ENCODE measurements at regions not wholly inside any gene's neighbourhood (a gene's known extent, or its start where the extent isn't known, plus 50 kb on each side); places are given as distances from the start of the nearest gene placed in this dataset.

GRCh38 chrX:865422-865821, 234.8 kb downstream of the SHOX start:
- H2BK120ac ChIP-seq (ENCODE audit: low read depth, low read length), result no peak overlapping the region
- no peaks in the 10 kb centered on the region for H3K27me3 ChIP-seq (ENCODE audit: control insufficient read depth, insufficient read depth, low read length)
- H3K14ac ChIP-seq (replicated peaks; ENCODE audit: low read depth, low read length), result no peak overlapping the region
- H3K9me1 ChIP-seq (ENCODE audit: insufficient read depth, low read length), result no peaks in the 10 kb centered on the region
- no peak overlapping the region for H3K23ac ChIP-seq (ENCODE audit: low read depth, low read length)
- no peak overlapping the region for H4K8ac ChIP-seq (ENCODE audit: low read depth in 2 of 2, low read length in 2 of 2)
- no peak overlapping the region for H2BK20ac ChIP-seq (ENCODE audit: low read depth, low read length)
- 95% methylated on average over 3 of the region's 3 CpGs; no CpG with 5 or more reads in 1 of the 2 experiments for WGBS, 2 experiments (ENCODE audit: extremely low coverage in 2 of 2, insufficient read length in 1 of 2)
- no peak overlapping the region for H2AK5ac ChIP-seq (ENCODE audit: low read depth, low read length)
- no peak overlapping the region for H3K4me2 ChIP-seq (ENCODE audit: low read depth, low read length)
- TF ChIP-seq USF2 (IDR thresholded peaks at IDR 0.05; ENCODE audit: low read depth, low read length), result no peak
- H3K56ac ChIP-seq (ENCODE audit: extremely low read depth, insufficient read depth, low read length), result no peak overlapping the region
- no peak overlapping the region for H3K18ac ChIP-seq (ENCODE audit: low read depth, low read length)
- ATAC-seq (ENCODE audit: low read depth), result no peak
- H3K4ac ChIP-seq (ENCODE audit: low read depth, low read length), result no peak overlapping the region
- no peak overlapping the region for H3K4me3 ChIP-seq (ENCODE audit: insufficient read depth, low read depth, low read length)
- H3K9me3 ChIP-seq (ENCODE audit: control insufficient read depth, insufficient read depth, low read length), result peaks cover 17% of the 10 kb centered on the region; the same call in 1 of the 2 replicates
- dilution Hi-C loops (cut with HindIII; ENCODE audit: low sequenced_read_pairs, unreplicated experiment), result no loop called here
- DNase-seq, result no peak
- H4K91ac ChIP-seq (ENCODE audit: insufficient read depth, low read depth, low read length), result no peak overlapping the region
- H4K5ac ChIP-seq (ENCODE audit: low read depth, low read length), result no peak overlapping the region
- no peaks in the 10 kb centered on the region for H3K4me1 ChIP-seq (ENCODE audit: control insufficient read depth, insufficient read depth, low read length)
- ChIA-PET CTCF (no interaction called here), POLR2A (ENCODE audit: unreplicated experiment) (no interaction called here)
- H2AFZ ChIP-seq (replicated peaks; ENCODE audit: low read length, poor library complexity), result no peak overlapping the region
- no peak overlapping the region for H2AK9ac ChIP-seq (replicated peaks; ENCODE audit: low read depth, low read length, poor library complexity)
- peak overlapping the region; percentile 45 for H2BK5ac ChIP-seq (ENCODE audit: low read depth, low read length, poor library complexity, severe bottlenecking)
- H3K79me1 ChIP-seq (ENCODE audit: low read depth in 1 of 2, low read length in 2 of 2), result no peaks in the 10 kb centered on the region
- H3K9ac ChIP-seq (ENCODE audit: low read depth, low read length), result no peak overlapping the region
- no peak overlapping the region for H3K27ac ChIP-seq (ENCODE audit: insufficient read depth, low read length)
- no peak overlapping the region for H2BK15ac ChIP-seq (ENCODE audit: low read depth, low read length)
- intact Hi-C loops (cut with micrococcal nuclease), result no loop called here
- H4K20me1 ChIP-seq (ENCODE audit: insufficient read depth, low read length), result no peaks in the 10 kb centered on the region
- BruUV-seq (replicated peaks), result no TSS peak
- H3K36me3 ChIP-seq (ENCODE audit: control insufficient read depth, insufficient read depth, low read length), result no peaks in the 10 kb centered on the region
- in situ Hi-C loops (cut with MboI; ENCODE audit: low sequenced_read_pairs), result no loop called here
